ENCODE measurements at regions not wholly inside any gene's neighbourhood (a gene's known extent, or its start where the extent isn't known, plus 50 kb on each side); places are given as distances from the start of the nearest gene placed in this dataset.

DNA sequence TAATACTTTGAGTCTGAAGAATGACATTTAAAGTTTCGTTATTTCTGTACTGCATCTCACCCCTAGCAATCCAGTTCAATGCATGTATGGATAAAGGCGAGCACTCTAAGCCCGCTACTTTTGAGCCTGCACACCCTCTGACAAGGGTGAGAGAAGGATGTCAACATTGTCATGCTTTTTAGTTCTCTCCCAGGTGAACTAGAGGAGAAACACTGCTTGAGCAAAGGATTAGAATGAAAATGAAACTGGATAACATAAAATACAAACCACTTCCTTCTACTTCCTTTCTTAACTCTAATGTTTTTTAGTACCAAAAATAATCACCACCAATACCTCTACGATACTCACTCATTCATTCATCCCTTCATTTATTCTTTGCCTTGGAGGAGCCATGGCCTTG is 588.7 kb upstream of the NR2F2 start:
- no peak for TF ChIP-seq POLR2AphosphoS5 (IDR thresholded peaks at IDR 0.05; ENCODE audit: low read depth, low read length)
- TF ChIP-seq TAF1 (IDR thresholded peaks at IDR 0.05; ENCODE audit: low read depth, low read length) = no peak
- TF ChIP-seq POLR2A (IDR thresholded peaks at IDR 0.05; ENCODE audit: low read depth, low read length) = no peak

All from GM12891 (cell line).